Stimulated activated CD4-positive, alpha-beta T cell treated with anti-CD3 and anti-CD28 coated beads, Interleukin-1b, Interleukin-23, amount 100 ng/mL, for 1 hour (primary cell): ENCODE measurements at regions not wholly inside any gene's neighbourhood (a gene's known extent, or its start where the extent isn't known, plus 50 kb on each side); places are given as distances from the start of the nearest gene placed in this dataset.

Experiments used
- DNase-seq, 2 donors: peaks; one replicate each; pipeline ENCODE4 v3.0.0-alpha.2; 2020; ENCODE audit warnings: low read depth in 2 of 2

GRCh38 chr4:110886856-110887255, 264.0 kb upstream of the PITX2 start:
- no peak for DNase-seq

- DNase-seq: no peak
Observed at GRCh38 chr4:110897784-110898183, 274.9 kb upstream of the PITX2 start.

- DNase-seq: no peak
Observed at GRCh38 chr4:110898290-110898689, 275.4 kb upstream of the PITX2 start.

GRCh38 chr4:110900213-110900769, 277.4 kb upstream of the PITX2 start:
- no peak for DNase-seq

- no peak for DNase-seq
Observed at GRCh38 chr4:110902500-110902899, 279.6 kb upstream of the PITX2 start.

- no peak for DNase-seq
Observed at GRCh38 chr4:110904435-110905065, 281.7 kb upstream of the PITX2 start.

GRCh38 chr4:110905367-110905766, 282.5 kb upstream of the PITX2 start:
- DNase-seq: no peak

GRCh38 chr4:110907801-110908313, 285.0 kb upstream of the PITX2 start:
- DNase-seq: no peak

- no peak for DNase-seq
Observed at GRCh38 chr4:110914791-110915190, 291.9 kb upstream of the PITX2 start.

GRCh38 chr4:110915301-110915700, 292.4 kb upstream of the PITX2 start:
- no peak for DNase-seq

GRCh38 chr4:110916505-110916904, 293.6 kb upstream of the PITX2 start:
- no peak for DNase-seq

GRCh38 chr4:110917835-110918234, 295.0 kb upstream of the PITX2 start:
- DNase-seq: no peak

- no peak for DNase-seq
Observed at GRCh38 chr4:110920990-110921389, 298.1 kb upstream of the PITX2 start.

- no peak for DNase-seq
Observed at GRCh38 chr4:110924761-110925160, 301.9 kb upstream of the PITX2 start.

GRCh38 chr4:110926841-110927400, 304.0 kb upstream of the PITX2 start:
- no peak for DNase-seq

- no peak for DNase-seq
Observed at GRCh38 chr4:110933341-110933740, 310.5 kb upstream of the PITX2 start.

GRCh38 chr4:110944501-110944900, 321.6 kb upstream of the PITX2 start:
- DNase-seq: no peak

GRCh38 chr4:110945600-110945999, 322.7 kb upstream of the PITX2 start:
- DNase-seq: no peak

GRCh38 chr4:110949542-110949941, 326.7 kb upstream of the PITX2 start:
- DNase-seq: no peak

GRCh38 chr4:110950731-110951130, 327.9 kb upstream of the PITX2 start:
- DNase-seq: no peak

GRCh38 chr4:110953191-110953590, 330.3 kb upstream of the PITX2 start:
- DNase-seq: no peak

- no peak for DNase-seq
Observed at GRCh38 chr4:110953898-110954297, 331.0 kb upstream of the PITX2 start.

- no peak for DNase-seq
Observed at GRCh38 chr4:110955748-110956147, 332.9 kb upstream of the PITX2 start.
